Spleen (tissue), 7 donors: ENCODE measurements at regions not wholly inside any gene's neighbourhood (a gene's known extent, or its start where the extent isn't known, plus 50 kb on each side); places are given as distances from the start of the nearest gene placed in this dataset.

Source experiments
- POLR2A ChIP-seq, 3 donors: fragments of 450-650 bp; IDR thresholded peaks; one replicate each; pipeline ENCODE4 v1.5.1; 2017; ENCODE audit warnings: antibody characterized with exemption in 3 of 3, mild to moderate bottlenecking in 1 of 3
- POLR2AphosphoS5 ChIP-seq, 3 donors: sonication (generic); formaldehyde crosslinking; IDR thresholded peaks; one replicate each; pipeline ENCODE4 v1.5.1; 2017; ENCODE audit warnings: antibody characterized with exemption in 3 of 3
- TF ChIP-seq, protein P1 (sequence below), 11 experiments: fragments of 200-600 bp in 7 of 11; fragments of 450-650 bp in 4 of 11; sonication (generic) in 4 of 11; IDR thresholded peaks in 8 of 11; conservative IDR thresholded peaks in 3 of 11; 1 replicate in 7 of 11; 2 replicates in 4 of 11; pipeline versions ENCODE4 v1.4.0 to v1.8.0; 2016 to 2021; ENCODE audit warnings: antibody characterized with exemption in 11 of 11, inconsistent platforms in 4 of 11, mild to moderate bottlenecking in 1 of 11
- donor health status: DM: no; HTN: no; CAD: no; lungs with moderate emphysema.
- donor health status: DM: no; HTN: no; CAD: no.
- donor health status: DM: no; HTN: no; CAD: no.

DNA sequence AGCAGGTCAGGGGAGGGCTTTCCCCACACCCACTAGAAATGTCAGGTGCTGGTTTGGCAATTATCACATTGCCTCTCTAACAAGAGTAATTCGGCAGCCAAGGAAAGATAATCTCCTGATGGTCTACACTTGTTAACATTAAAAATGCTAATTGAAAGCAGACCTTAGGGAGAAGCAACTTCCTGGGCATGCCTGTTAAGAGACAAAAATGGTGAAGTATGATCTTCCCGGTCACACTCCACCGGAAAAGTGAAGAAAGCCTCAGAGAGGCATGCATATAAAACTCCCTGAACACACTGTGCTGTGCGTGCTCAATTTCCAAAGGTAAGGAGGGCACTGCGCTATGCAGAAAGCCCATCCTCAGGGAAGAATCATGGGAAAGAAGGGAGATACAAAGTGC is 244.3 kb downstream of the FAM170A start:
- TF ChIP-seq, protein P1, sequence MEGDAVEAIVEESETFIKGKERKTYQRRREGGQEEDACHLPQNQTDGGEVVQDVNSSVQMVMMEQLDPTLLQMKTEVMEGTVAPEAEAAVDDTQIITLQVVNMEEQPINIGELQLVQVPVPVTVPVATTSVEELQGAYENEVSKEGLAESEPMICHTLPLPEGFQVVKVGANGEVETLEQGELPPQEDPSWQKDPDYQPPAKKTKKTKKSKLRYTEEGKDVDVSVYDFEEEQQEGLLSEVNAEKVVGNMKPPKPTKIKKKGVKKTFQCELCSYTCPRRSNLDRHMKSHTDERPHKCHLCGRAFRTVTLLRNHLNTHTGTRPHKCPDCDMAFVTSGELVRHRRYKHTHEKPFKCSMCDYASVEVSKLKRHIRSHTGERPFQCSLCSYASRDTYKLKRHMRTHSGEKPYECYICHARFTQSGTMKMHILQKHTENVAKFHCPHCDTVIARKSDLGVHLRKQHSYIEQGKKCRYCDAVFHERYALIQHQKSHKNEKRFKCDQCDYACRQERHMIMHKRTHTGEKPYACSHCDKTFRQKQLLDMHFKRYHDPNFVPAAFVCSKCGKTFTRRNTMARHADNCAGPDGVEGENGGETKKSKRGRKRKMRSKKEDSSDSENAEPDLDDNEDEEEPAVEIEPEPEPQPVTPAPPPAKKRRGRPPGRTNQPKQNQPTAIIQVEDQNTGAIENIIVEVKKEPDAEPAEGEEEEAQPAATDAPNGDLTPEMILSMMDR (IDR thresholded peaks at IDR 0.05 in 8 of 11, conservative IDR thresholded peaks at IDR 0.05 in 3 of 11), result no peak
- TF ChIP-seq POLR2A (IDR thresholded peaks at IDR 0.05) (no peak), POLR2AphosphoS5 (IDR thresholded peaks at IDR 0.05) (no peak)
